GM19467 (cell line): ENCODE measurements at regions not wholly inside any gene's neighbourhood (a gene's known extent, or its start where the extent isn't known, plus 50 kb on each side); places are given as distances from the start of the nearest gene placed in this dataset.

Source experiments
- ATAC-seq: cut with Tn5 transposase; IDR thresholded peaks from one replicate; pipeline ENCODE4 v1.9.1; 2021; ENCODE audit warnings: mild to moderate bottlenecking, moderate library complexity; ENCODE audit not compliant: unreplicated experiment

GRCh38 chr16:55041540-55042234, 111.0 kb downstream of the IRX5 start:
- ATAC-seq = no peak

- ATAC-seq = no peak
Observed at GRCh38 chr16:55042556-55043432, 112.1 kb downstream of the IRX5 start.

- no peak for ATAC-seq
Observed at GRCh38 chr16:55043499-55043898, 112.8 kb downstream of the IRX5 start.

GRCh38 chr16:55044201-55044975, 113.7 kb downstream of the IRX5 start:
- no peak for ATAC-seq

- no peak for ATAC-seq
Observed at GRCh38 chr16:55045329-55045728, 114.7 kb downstream of the IRX5 start.

GRCh38 chr16:55045756-55046460, 115.2 kb downstream of the IRX5 start:
- no peak for ATAC-seq

- no peak for ATAC-seq
Observed at GRCh38 chr16:55046513-55046912, 115.8 kb downstream of the IRX5 start.

GRCh38 chr16:55046916-55047315, 116.3 kb downstream of the IRX5 start:
- ATAC-seq = no peak

- ATAC-seq = no peak
Observed at GRCh38 chr16:55047331-55047730, 116.7 kb downstream of the IRX5 start.

- ATAC-seq = no peak
Observed at GRCh38 chr16:55047903-55048497, 117.3 kb downstream of the IRX5 start.

- ATAC-seq = no peak
Observed at GRCh38 chr16:55048745-55049144, 118.1 kb downstream of the IRX5 start.

GRCh38 chr16:55051571-55052347, 121.1 kb downstream of the IRX5 start:
- ATAC-seq = no peak

- no peak for ATAC-seq
Observed at GRCh38 chr16:55052348-55052734, 121.7 kb downstream of the IRX5 start.

GRCh38 chr16:55052741-55053415, 122.2 kb downstream of the IRX5 start:
- no peak for ATAC-seq

- ATAC-seq = no peak
Observed at GRCh38 chr16:55055262-55055661, 124.6 kb downstream of the IRX5 start.

- no peak for ATAC-seq
Observed at GRCh38 chr16:55056585-55057401, 126.1 kb downstream of the IRX5 start.

GRCh38 chr16:55057866-55058265, 127.2 kb downstream of the IRX5 start:
- no peak for ATAC-seq

GRCh38 chr16:55058576-55058975, 127.9 kb downstream of the IRX5 start:
- ATAC-seq = no peak
